ENCODE measurements at regions not wholly inside any gene's neighbourhood (a gene's known extent, or its start where the extent isn't known, plus 50 kb on each side); places are given as distances from the start of the nearest gene placed in this dataset.

GRCh38 chr10:29009464-29009863 lies 279.4 kb upstream of the LYZL1 start (continued):
- TF ChIP-seq ZNF407 (IDR thresholded peaks at IDR 0.05; ENCODE audit: low read depth) (no peak), ZNF124 (CRISPR knock-in tag; IDR thresholded peaks at IDR 0.05) (no peak), JUN (IDR thresholded peaks at IDR 0.05; ENCODE audit: borderline replicate concordance, low read depth, low read length) (peak; percentile 75; the same call in 1 of the 2 replicates), JUN (CRISPR knock-in tag; IDR thresholded peaks at IDR 0.05; ENCODE audit: borderline replicate concordance) (no peak), CHCHD3 (CRISPR knock-in tag; IDR thresholded peaks at IDR 0.05) (no peak), BRF1 (IDR thresholded peaks at IDR 0.05; ENCODE audit: borderline replicate concordance, extremely low read depth, insufficient read length) (no peak), ETV6 (IDR thresholded peaks at IDR 0.05; ENCODE audit: borderline replicate concordance in 1 of 2, low read depth in 2 of 2, low read length in 1 of 2) (peak in 1 of 2 experiments; percentile 55; a peak in 1 of 4 replicates), ETV6 (CRISPR knock-in tag; IDR thresholded peaks at IDR 0.05; ENCODE audit: borderline replicate concordance) (no peak), ZNF165 (CRISPR knock-in tag; IDR thresholded peaks at IDR 0.05; ENCODE audit: borderline replicate concordance) (no peak), HNRNPK (IDR thresholded peaks at IDR 0.05; ENCODE audit: low read depth, low read length, poor library complexity, severe bottlenecking) (no peak), TRIM28 (IDR thresholded peaks at IDR 0.05) (no peak), MIER1 (IDR thresholded peaks at IDR 0.05; ENCODE audit: low read depth) (no peak), RBM15 (IDR thresholded peaks at IDR 0.05; ENCODE audit: insufficient read depth, low read length) (no peak), JUND (IDR thresholded peaks at IDR 0.05; ENCODE audit: borderline replicate concordance, low read depth, low read length) (peak; percentile 91), JUND (tag; IDR thresholded peaks at IDR 0.05; ENCODE audit: borderline replicate concordance, low read depth, low read length) (peak; percentile 89; the same call in 2 of the 3 replicates), NR0B1 (IDR thresholded peaks at IDR 0.05; ENCODE audit: partially characterized antibody) (no peak), ZNF239 (CRISPR knock-in tag; IDR thresholded peaks at IDR 0.05) (peak; percentile 8; the same call in 1 of the 2 replicates), ZNF24 (IDR thresholded peaks at IDR 0.05) (peak; percentile 63; the same call in 1 of the 2 replicates), TRIM25 (IDR thresholded peaks at IDR 0.05; ENCODE audit: borderline replicate concordance) (no peak)
